ENCODE measurements at regions not wholly inside any gene's neighbourhood (a gene's known extent, or its start where the extent isn't known, plus 50 kb on each side); places are given as distances from the start of the nearest gene placed in this dataset.

DNA sequence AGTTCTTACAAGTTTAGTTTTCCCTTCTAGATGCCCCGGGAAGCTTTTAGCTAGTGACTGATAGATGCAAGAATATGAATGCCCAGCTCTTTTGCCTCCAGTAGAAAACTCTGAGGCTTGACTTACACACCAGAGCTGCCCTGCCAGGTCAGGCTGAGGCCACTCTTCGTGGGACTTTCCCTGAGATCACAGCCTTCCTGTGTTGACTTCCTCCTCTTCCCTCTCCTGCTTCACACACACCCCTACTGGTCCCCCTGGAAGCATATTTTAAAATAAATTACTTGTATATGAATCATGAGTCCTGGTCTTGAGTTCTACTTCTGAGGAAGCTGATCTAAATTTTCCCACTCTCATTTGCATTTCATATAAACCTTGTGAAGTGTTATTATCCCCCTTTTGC, 413.7 kb downstream of the PDCD6IP start:
- TF ChIP-seq, protein P1, sequence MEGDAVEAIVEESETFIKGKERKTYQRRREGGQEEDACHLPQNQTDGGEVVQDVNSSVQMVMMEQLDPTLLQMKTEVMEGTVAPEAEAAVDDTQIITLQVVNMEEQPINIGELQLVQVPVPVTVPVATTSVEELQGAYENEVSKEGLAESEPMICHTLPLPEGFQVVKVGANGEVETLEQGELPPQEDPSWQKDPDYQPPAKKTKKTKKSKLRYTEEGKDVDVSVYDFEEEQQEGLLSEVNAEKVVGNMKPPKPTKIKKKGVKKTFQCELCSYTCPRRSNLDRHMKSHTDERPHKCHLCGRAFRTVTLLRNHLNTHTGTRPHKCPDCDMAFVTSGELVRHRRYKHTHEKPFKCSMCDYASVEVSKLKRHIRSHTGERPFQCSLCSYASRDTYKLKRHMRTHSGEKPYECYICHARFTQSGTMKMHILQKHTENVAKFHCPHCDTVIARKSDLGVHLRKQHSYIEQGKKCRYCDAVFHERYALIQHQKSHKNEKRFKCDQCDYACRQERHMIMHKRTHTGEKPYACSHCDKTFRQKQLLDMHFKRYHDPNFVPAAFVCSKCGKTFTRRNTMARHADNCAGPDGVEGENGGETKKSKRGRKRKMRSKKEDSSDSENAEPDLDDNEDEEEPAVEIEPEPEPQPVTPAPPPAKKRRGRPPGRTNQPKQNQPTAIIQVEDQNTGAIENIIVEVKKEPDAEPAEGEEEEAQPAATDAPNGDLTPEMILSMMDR (conservative IDR thresholded peaks at IDR 0.05; ENCODE audit: low read depth, low read length) = no peak
- no peak for DNase-seq (ENCODE audit: low read depth)
- no peak overlapping the region for H3K4me3 ChIP-seq (ENCODE audit: low read length)

DNA sequence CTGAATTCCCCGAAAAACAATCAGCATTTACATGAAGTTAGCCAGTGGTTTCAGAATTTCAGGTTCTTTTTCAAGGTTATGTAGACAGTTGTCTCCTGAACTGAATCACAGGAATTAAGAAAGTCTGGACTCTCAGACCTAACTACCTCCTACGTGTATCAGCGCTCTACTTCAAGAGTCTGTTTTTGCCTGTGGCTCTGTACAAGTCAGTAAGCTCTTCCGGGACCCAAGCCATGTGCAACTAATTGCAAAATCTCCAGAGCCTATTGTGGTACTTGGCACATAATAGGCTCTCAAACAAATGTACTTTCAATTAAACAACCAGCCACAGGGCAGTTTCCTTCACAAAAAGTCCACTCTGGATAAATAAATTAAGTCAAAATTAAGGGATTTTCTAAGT, 414.2 kb downstream of the PDCD6IP start:
- no peak overlapping the region for H3K4me3 ChIP-seq (ENCODE audit: low read length)
- TF ChIP-seq, protein P1 (conservative IDR thresholded peaks at IDR 0.05; ENCODE audit: low read depth, low read length) = no peak
- peak; percentile 91 for DNase-seq (ENCODE audit: low read depth)

DNA sequence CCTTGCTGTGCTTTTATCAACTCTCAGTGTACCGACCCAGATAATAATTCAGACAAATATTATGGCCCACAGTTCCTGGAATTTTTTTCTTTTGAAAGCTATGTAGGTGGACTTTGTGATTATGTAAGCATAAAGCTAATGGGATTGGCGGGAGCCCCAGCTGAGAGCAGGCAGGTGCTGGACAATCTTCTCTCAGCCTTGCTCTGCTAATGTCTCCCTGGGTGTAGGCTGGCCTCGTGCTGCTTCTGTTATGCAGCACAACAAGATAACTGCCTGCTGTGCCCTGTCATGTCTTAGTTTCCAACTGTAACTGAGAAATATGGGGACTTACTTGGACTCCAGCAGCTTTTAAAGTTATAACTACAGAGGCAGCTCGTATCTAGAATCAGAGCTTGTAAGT, 415.0 kb downstream of the PDCD6IP start:
- DNase-seq (ENCODE audit: low read depth) = no peak
- TF ChIP-seq, protein P1 (conservative IDR thresholded peaks at IDR 0.05; ENCODE audit: low read depth, low read length) = no peak
- H3K4me3 ChIP-seq (ENCODE audit: low read length) = no peak overlapping the region

DNA sequence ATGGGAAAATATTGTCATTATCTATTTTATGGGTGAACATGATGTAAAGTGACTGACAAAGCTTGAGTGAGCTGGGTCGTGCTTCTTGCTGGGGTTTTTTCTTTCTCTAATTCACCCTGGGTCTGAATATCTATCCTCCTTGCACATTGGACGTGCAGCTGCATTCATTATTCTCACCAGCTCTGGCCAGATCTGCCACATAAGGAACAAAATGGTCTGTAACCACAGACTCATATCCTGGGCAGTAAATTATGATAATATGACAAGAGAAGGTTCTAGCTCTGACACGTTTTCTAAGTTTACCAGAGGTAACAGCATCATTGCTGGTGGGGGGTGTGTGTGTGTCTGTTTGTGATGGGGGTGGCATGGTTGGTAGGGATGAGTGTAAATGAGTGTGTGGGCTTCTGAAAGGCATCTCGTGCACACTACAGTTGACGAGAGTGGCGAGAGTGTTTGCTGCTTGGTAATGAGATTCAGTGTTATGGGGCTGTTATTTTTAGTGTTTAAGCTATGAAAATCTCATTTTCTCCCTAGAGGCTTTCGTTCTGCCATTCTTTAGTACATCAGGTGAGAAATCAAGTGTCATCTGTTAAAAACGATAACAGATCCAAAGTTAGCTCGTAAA, 418.4 kb downstream of the PDCD6IP start:
- DNase-seq (ENCODE audit: low read depth) = no peak
- H3K4me3 ChIP-seq (ENCODE audit: low read length) = no peak overlapping the region
- TF ChIP-seq, protein P1 (conservative IDR thresholded peaks at IDR 0.05; ENCODE audit: low read depth, low read length) = no peak

DNA sequence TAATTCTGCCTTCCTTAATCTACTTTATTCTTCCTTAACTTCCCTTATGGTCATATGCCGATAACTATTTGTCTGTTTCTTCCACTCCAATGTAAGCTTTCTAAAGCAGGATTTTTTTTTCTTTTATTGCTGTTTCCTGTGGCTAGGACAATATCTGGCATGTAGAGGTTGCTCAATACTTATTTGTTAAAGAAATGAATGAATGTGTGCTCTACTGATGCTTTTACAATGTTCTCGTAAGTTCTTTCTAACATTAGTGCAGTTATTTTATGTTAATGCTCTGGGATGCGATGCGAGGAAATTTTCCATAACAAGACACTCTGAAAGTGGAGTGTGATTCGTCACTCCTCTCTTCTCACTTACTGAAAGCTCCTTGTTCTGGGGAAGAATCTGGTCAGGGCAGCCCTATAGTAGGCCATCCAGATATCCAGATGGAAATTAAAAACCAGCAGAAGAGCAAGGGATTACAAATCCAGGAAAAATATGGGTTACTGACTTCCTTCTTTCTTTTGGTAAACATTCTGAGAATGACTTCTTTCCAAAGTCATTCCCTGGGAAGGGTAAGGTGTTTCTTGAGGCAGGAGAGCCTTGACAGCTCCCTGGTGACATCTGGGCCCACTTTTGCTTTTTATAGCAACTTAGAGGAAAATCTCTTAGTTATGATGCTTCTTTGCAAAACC, 420.4 kb downstream of the PDCD6IP start:
- no peak overlapping the region for H3K4me3 ChIP-seq (ENCODE audit: low read length)
- DNase-seq (ENCODE audit: low read depth) = no peak
- TF ChIP-seq, protein P1 (conservative IDR thresholded peaks at IDR 0.05; ENCODE audit: low read depth, low read length) = no peak

DNA sequence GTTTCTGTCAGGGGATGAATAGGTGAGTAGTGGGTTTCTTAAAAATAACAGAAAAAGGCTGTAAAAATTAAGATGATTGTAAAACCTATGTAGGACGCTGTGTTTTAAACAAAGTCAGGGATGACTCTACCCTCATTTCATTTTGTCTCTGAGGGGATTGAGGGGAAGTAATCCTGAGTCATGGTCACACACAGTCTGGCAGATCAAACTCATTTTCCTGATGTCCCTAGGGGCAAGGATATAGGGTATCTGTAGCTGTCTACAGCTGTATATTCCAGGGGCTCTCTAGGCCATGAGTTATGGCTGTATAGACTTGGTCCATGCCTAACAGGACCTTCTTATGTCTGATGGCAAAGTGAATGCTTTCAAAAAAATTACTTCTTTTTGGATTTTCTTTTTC, 421.1 kb downstream of the PDCD6IP start:
- TF ChIP-seq, protein P1 (conservative IDR thresholded peaks at IDR 0.05; ENCODE audit: low read depth, low read length) = no peak
- H3K4me3 ChIP-seq (ENCODE audit: low read length) = no peak overlapping the region

DNA sequence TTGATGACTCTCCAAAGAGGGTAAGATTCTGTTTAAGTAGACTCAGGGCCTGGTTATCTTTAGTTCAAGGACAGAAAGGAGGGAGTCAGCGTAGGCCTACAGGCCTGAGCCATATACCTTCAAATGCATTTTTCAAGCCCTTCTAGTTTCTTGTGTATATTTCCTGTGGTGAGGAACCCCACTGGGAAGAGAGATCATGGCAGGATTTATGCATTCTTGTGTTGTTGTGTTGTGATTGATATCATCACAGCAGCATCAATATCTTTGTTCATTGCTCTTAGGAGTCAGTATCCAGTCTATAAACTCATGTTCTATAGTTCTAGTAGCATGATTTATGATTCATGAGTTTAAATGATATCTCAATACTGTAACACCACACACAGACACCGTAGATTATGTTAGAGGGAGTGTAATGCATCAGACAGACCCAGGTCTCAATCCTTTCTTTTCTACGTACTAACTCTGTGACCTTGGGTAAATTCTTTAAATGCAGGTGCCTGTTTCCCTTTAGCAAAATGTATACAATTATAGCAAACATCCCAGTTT, 427.5 kb downstream of the PDCD6IP start:
- H3K4me3 ChIP-seq (ENCODE audit: low read length) = no peak overlapping the region
- TF ChIP-seq, protein P1 (conservative IDR thresholded peaks at IDR 0.05; ENCODE audit: low read depth, low read length) = no peak
- no peak for DNase-seq (ENCODE audit: low read depth)

More for the DNA sequence above, 421.1 kb downstream of the PDCD6IP start:
- DNase-seq (ENCODE audit: low read depth) = no peak

Measured in retinal pigment epithelial cell (primary cell).